T-cell (primary cell): ENCODE measurements at regions not wholly inside any gene's neighbourhood (a gene's known extent, or its start where the extent isn't known, plus 50 kb on each side); places are given as distances from the start of the nearest gene placed in this dataset.

Experiments
- ATAC-seq, 4 experiments: fragments of 200-7000 bp in 3 of 4; fragments of 150-1000 bp in 1 of 4; cut with Tn5 transposase; replicated peaks in 1 of 4; 1 replicate in 3 of 4; 2 replicates in 1 of 4; pipeline ENCODE4 v1.10.0; 2021; ENCODE audit warnings: moderate library complexity in 3 of 4, mild to moderate bottlenecking in 2 of 4, moderate number of reproducible peaks in 1 of 4
- CTCF ChIA-PET, 2 donors: fragments of 300-600 bp; sonication (Branson Sonifier 250); formaldehyde crosslinking; loops; one replicate each; lab custom pipeline; 2022; ENCODE audit warnings: antibody characterized with exemption in 2 of 2; lab: Charles Lee
- POLR2A ChIA-PET, 2 donors: fragments of 300-600 bp; sonication (Branson Sonifier 250); formaldehyde crosslinking; loops; one replicate each; lab custom pipeline; 2022; ENCODE audit warnings: antibody characterized with exemption in 2 of 2; lab: Charles Lee
- DNase-seq, 35 experiments: peaks; one replicate each; pipeline versions ENCODE4 v3.0.0 to v3.0.0-alpha.2; 2013 to 2023
- H3K27ac ChIP-seq: one replicate; pipeline ENCODE4 v1.5.1; 2013; ENCODE audit warnings: low read length
- H3K27me3 ChIP-seq, 2 experiments: replicated peaks in 1 of 2; 1 replicate in 1 of 2; 2 replicates in 1 of 2; pipeline versions ENCODE4 v1.6.1 to v1.7.0; 2013; ENCODE audit warnings: low read length in 1 of 2, mixed read lengths in 1 of 2; ENCODE audit not compliant: control insufficient read depth in 2 of 2, insufficient read depth in 2 of 2; ENCODE audit errors: extremely low read depth in 1 of 2
- H3K36me3 ChIP-seq, 2 donors: 1 replicate in 1 of 2; 2 replicates in 1 of 2; pipeline versions ENCODE4 v1.6.1 to v1.7.0; 2013; ENCODE audit warnings: low read length in 1 of 2; ENCODE audit not compliant: control insufficient read depth in 2 of 2, insufficient read depth in 1 of 2; ENCODE audit errors: extremely low read depth in 1 of 2
- H3K4me1 ChIP-seq, 2 experiments: 1 replicate in 1 of 2; 2 replicates in 1 of 2; pipeline versions ENCODE4 v1.6.1 to v1.7.0; 2013; ENCODE audit warnings: low read length in 2 of 2, mixed read lengths in 1 of 2; ENCODE audit not compliant: insufficient read depth in 2 of 2, control insufficient read depth in 1 of 2; ENCODE audit errors: extremely low read depth in 1 of 2
- H3K4me3 ChIP-seq, 2 donors: 1 replicate in 1 of 2; 2 replicates in 1 of 2; pipeline versions ENCODE4 v1.5.1 to v1.7.0; 2013; ENCODE audit warnings: mild to moderate bottlenecking in 2 of 2, low read length in 1 of 2, moderate library complexity in 1 of 2; ENCODE audit not compliant: control insufficient read depth in 1 of 2; ENCODE audit errors: extremely low read depth in 1 of 2
- H3K9me3 ChIP-seq: 2 replicates; pipeline ENCODE4 v1.7.0; 2013
- H3K27ac Mint-ChIP-seq, 2 donors: one replicate each; pipeline ENCODE4 v1.8.0; 2020 to 2021; ENCODE audit warnings: mild to moderate bottlenecking in 2 of 2, mixed read lengths in 2 of 2
- H3K27me3 Mint-ChIP-seq, 2 donors: one replicate each; pipeline ENCODE4 v1.8.0; 2021 to 2022; ENCODE audit warnings: mixed read lengths in 2 of 2
- H3K36me3 Mint-ChIP-seq: one replicate; pipeline ENCODE4 v1.8.0; 2021; ENCODE audit warnings: mixed read lengths
- H3K4me1 Mint-ChIP-seq, 3 donors: one replicate each; pipeline ENCODE4 v1.8.0; 2020 to 2022; ENCODE audit warnings: mixed read lengths in 3 of 3, mild to moderate bottlenecking in 1 of 3
- H3K4me3 Mint-ChIP-seq, 3 donors: one replicate each; pipeline ENCODE4 v1.8.0; 2020 to 2022; ENCODE audit warnings: mild to moderate bottlenecking in 3 of 3, mixed read lengths in 3 of 3, moderate library complexity in 3 of 3
- H3K9me3 Mint-ChIP-seq, 3 donors: one replicate each; pipeline ENCODE4 v1.8.0; 2020 to 2022; ENCODE audit warnings: mixed read lengths in 3 of 3
- WGBS: methylation state at CpG from one replicate; pipeline ENCODE4 v1.1.5; 2013; ENCODE audit warnings: missing lambda C conversion rate; ENCODE audit not compliant: insufficient coverage; 5-methylcytosine and 5-hydroxymethylcytosine counted together

- ATAC-seq = no peak
- CTCF ChIA-PET = no interaction called here
Measured at GRCh38 chr1:218763538-218763937, 410.1 kb upstream of the LYPLAL1 start.

GRCh38 chr1:218765753-218766152, 407.9 kb upstream of the LYPLAL1 start:
- Mint-ChIP-seq H3K27ac (no peak overlapping the region), H3K27me3 (no peaks in the 10 kb centered on the region), H3K4me1 (no peaks in the 10 kb centered on the region), H3K36me3 (no peaks in the 10 kb centered on the region), H3K4me3 (no peak overlapping the region), H3K9me3 (no peaks in the 10 kb centered on the region)
- Histone ChIP-seq H3K4me1 (no peaks in the 10 kb centered on the region), H3K4me3 (no peak overlapping the region), H3K9me3 (no peaks in the 10 kb centered on the region), H3K27me3 (no peaks in the 10 kb centered on the region), H3K36me3 (no peaks in the 10 kb centered on the region), H3K27ac (no peak overlapping the region)
- POLR2A ChIA-PET = no interaction called here
- DNase-seq = no peak
- no peak for ATAC-seq
- 29% methylated on average over 1 of the region's 5 CpGs for WGBS
- CTCF ChIA-PET = no interaction called here

More at GRCh38 chr1:218763538-218763937, 410.1 kb upstream of the LYPLAL1 start:
- H3K4me3 ChIP-seq = no peak overlapping the region
- no peaks in the 10 kb centered on the region for H3K27me3 ChIP-seq
- H3K9me3 Mint-ChIP-seq = peaks cover 0 to 3% (median 0%) of the 10 kb centered on the region in 3 donors
- no peak for DNase-seq
- no peaks in the 10 kb centered on the region for H3K9me3 ChIP-seq
- H3K27ac Mint-ChIP-seq = no peak overlapping the region
- POLR2A ChIA-PET = no interaction called here
- no peaks in the 10 kb centered on the region for H3K27me3 Mint-ChIP-seq
- WGBS = no CpG with 5 or more reads among the region's 2 CpGs
- no peak overlapping the region for H3K4me3 Mint-ChIP-seq
- no peaks in the 10 kb centered on the region for H3K36me3 Mint-ChIP-seq
- no peaks in the 10 kb centered on the region for H3K36me3 ChIP-seq
- H3K4me1 ChIP-seq = no peaks in the 10 kb centered on the region
- H3K4me1 Mint-ChIP-seq = no peaks in the 10 kb centered on the region
- H3K27ac ChIP-seq = no peak overlapping the region

- Mint-ChIP-seq H3K36me3 (no peaks in the 10 kb centered on the region), H3K27me3 (no peaks in the 10 kb centered on the region), H3K4me1 (no peaks in the 10 kb centered on the region), H3K9me3 (peaks cover 0 to 8% (median 0%) of the 10 kb centered on the region in 3 donors), H3K27ac (no peak overlapping the region), H3K4me3 (no peak overlapping the region)
- 83% methylated on average over 1 of the region's 3 CpGs for WGBS
- no peaks in the 10 kb centered on the region for H3K9me3 ChIP-seq
- no peak overlapping the region for H3K4me3 ChIP-seq
- DNase-seq = no peak
- H3K36me3 ChIP-seq = no peaks in the 10 kb centered on the region
- H3K4me1 ChIP-seq = no peaks in the 10 kb centered on the region
- no peak overlapping the region for H3K27ac ChIP-seq
- no peaks in the 10 kb centered on the region for H3K27me3 ChIP-seq
- POLR2A ChIA-PET = no interaction called here
- CTCF ChIA-PET = no interaction called here
- no peak for ATAC-seq
Measured at GRCh38 chr1:218771931-218772330, 401.7 kb upstream of the LYPLAL1 start.

- no peaks in the 10 kb centered on the region for H3K27me3 Mint-ChIP-seq
- H3K9me3 Mint-ChIP-seq = peaks cover 0 to 8% (median 3%) of the 10 kb centered on the region in 3 donors
- DNase-seq (no peak), ATAC-seq (no peak)
- Histone ChIP-seq H3K4me1 (no peaks in the 10 kb centered on the region), H3K27me3 (no peaks in the 10 kb centered on the region), H3K36me3 (no peaks in the 10 kb centered on the region), H3K9me3 (no peaks in the 10 kb centered on the region), H3K27ac (no peak overlapping the region), H3K4me3 (no peak overlapping the region)
- POLR2A ChIA-PET = no interaction called here
- CTCF ChIA-PET = no interaction called here
- H3K4me1 Mint-ChIP-seq = no peaks in the 10 kb centered on the region
- no peak overlapping the region for H3K4me3 Mint-ChIP-seq
- no CpG with 5 or more reads among the region's 6 CpGs for WGBS
- H3K27ac Mint-ChIP-seq = no peak overlapping the region
- no peaks in the 10 kb centered on the region for H3K36me3 Mint-ChIP-seq
Measured at GRCh38 chr1:218772575-218772974, 401.1 kb upstream of the LYPLAL1 start.

- no CpG with 5 or more reads among the region's 4 CpGs for WGBS
- H3K27me3 ChIP-seq = no peaks in the 10 kb centered on the region
- POLR2A ChIA-PET = interaction anchor here in 1 of 2 donors (0.7 kb wide), 1 partner anchor 11 kb away, joined by 3 read pairs; no protein-coding TSS in a partner anchor
- Mint-ChIP-seq H3K9me3 (peaks cover 0 to 8% (median 5%) of the 10 kb centered on the region in 3 donors), H3K27ac (no peak overlapping the region), H3K27me3 (no peaks in the 10 kb centered on the region), H3K4me1 (no peaks in the 10 kb centered on the region), H3K36me3 (no peaks in the 10 kb centered on the region), H3K4me3 (no peak overlapping the region)
- H3K9me3 ChIP-seq = no peaks in the 10 kb centered on the region
- H3K4me1 ChIP-seq = no peaks in the 10 kb centered on the region
- CTCF ChIA-PET = no interaction called here
- no peak overlapping the region for H3K27ac ChIP-seq
- DNase-seq (no peak), ATAC-seq (no peak)
- H3K4me3 ChIP-seq = no peak overlapping the region
- no peaks in the 10 kb centered on the region for H3K36me3 ChIP-seq
Measured at GRCh38 chr1:218775501-218776021, 398.1 kb upstream of the LYPLAL1 start.

- ChIA-PET CTCF (no interaction called here), POLR2A (no interaction called here)
- Mint-ChIP-seq H3K4me1 (no peaks in the 10 kb centered on the region), H3K27me3 (no peaks in the 10 kb centered on the region), H3K36me3 (no peaks in the 10 kb centered on the region), H3K4me3 (no peak overlapping the region), H3K9me3 (peaks cover 0 to 8% (median 6%) of the 10 kb centered on the region in 3 donors), H3K27ac (no peak overlapping the region)
- H3K4me1 ChIP-seq = no peaks in the 10 kb centered on the region
- H3K4me3 ChIP-seq = no peak overlapping the region
- ATAC-seq (no peak), DNase-seq (no peak)
- H3K27me3 ChIP-seq = no peaks in the 10 kb centered on the region
- WGBS = 100% methylated on average over 1 of the region's 4 CpGs
- no peaks in the 10 kb centered on the region for H3K9me3 ChIP-seq
- no peak overlapping the region for H3K27ac ChIP-seq
- no peaks in the 10 kb centered on the region for H3K36me3 ChIP-seq
Measured at GRCh38 chr1:218778257-218779126, 395.2 kb upstream of the LYPLAL1 start.
